GM23248 (cell line): ENCODE measurements at regions not wholly inside any gene's neighbourhood (a gene's known extent, or its start where the extent isn't known, plus 50 kb on each side); places are given as distances from the start of the nearest gene placed in this dataset.

Experiments
- DNase-seq: peaks from one replicate; pipeline ENCODE4 v3.0.0-alpha.2; 2015
- H2AFZ ChIP-seq: fragments of 200-600 bp; sonication (generic); 2 replicates; pipeline ENCODE4 v1.6.1; 2016; ENCODE audit warnings: antibody characterized with exemption
- H3F3A ChIP-seq: fragments of 200-600 bp; sonication (generic); 2 replicates; pipeline ENCODE4 v1.6.1; 2016; ENCODE audit warnings: mild to moderate bottlenecking, antibody characterized with exemption, mixed run types; ENCODE audit not compliant: insufficient read depth
- H3K27ac ChIP-seq: fragments of 200-600 bp; sonication (generic); 2 replicates; pipeline ENCODE4 v1.5.1; 2016; ENCODE audit warnings: mild to moderate bottlenecking
- H3K27me3 ChIP-seq: fragments of 200-600 bp; sonication (generic); replicated peaks from 2 replicates; pipeline ENCODE4 v1.6.1; 2016; ENCODE audit warnings: mild to moderate bottlenecking; ENCODE audit not compliant: insufficient read depth
- H3K36me3 ChIP-seq: fragments of 200-600 bp; sonication (generic); 2 replicates; pipeline ENCODE4 v1.6.1; 2016; ENCODE audit warnings: low read depth, mild to moderate bottlenecking
- H3K4me1 ChIP-seq: fragments of 200-600 bp; sonication (generic); 2 replicates; pipeline ENCODE4 v1.6.1; 2016; ENCODE audit warnings: mild to moderate bottlenecking; ENCODE audit not compliant: insufficient read depth
- H3K4me2 ChIP-seq: fragments of 200-600 bp; sonication (generic); one replicate; pipeline ENCODE4 v1.6.1; 2016; ENCODE audit warnings: mild to moderate bottlenecking; ENCODE audit not compliant: unreplicated experiment
- H3K4me3 ChIP-seq: fragments of 200-600 bp; sonication (generic); 2 replicates; pipeline ENCODE4 v1.5.1; 2016; ENCODE audit warnings: mild to moderate bottlenecking
- H3K79me2 ChIP-seq: fragments of 200-600 bp; sonication (generic); 2 replicates; pipeline ENCODE4 v1.6.1; 2016; ENCODE audit warnings: mild to moderate bottlenecking; ENCODE audit not compliant: insufficient read depth
- H3K9ac ChIP-seq: fragments of 200-600 bp; sonication (generic); 2 replicates; pipeline ENCODE4 v1.6.1; 2016; ENCODE audit warnings: mild to moderate bottlenecking
- H3K9me2 ChIP-seq: fragments of 200-600 bp; sonication (generic); 2 replicates; pipeline ENCODE4 v1.6.1; 2016; ENCODE audit warnings: mixed run types, mild to moderate bottlenecking, moderate library complexity; ENCODE audit not compliant: insufficient read depth
- H3K9me3 ChIP-seq: fragments of 200-600 bp; sonication (generic); one replicate; pipeline ENCODE4 v1.6.1; 2017; ENCODE audit warnings: low read depth
- H4K20me1 ChIP-seq: fragments of 200-600 bp; sonication (generic); 2 replicates; pipeline ENCODE4 v1.6.0; 2016; ENCODE audit not compliant: insufficient read depth
- EZH2 ChIP-seq: fragments of 200-600 bp; sonication (generic); IDR thresholded peaks from 2 replicates; pipeline ENCODE4 v1.6.1; 2018; ENCODE audit warnings: antibody characterized with exemption, mild to moderate bottlenecking; ENCODE audit not compliant: insufficient read depth, poor library complexity, severe bottlenecking
- EZH2phosphoT487 ChIP-seq: fragments of 200-600 bp; sonication (generic); IDR thresholded peaks from 2 replicates; pipeline ENCODE4 v1.6.1; 2018; ENCODE audit warnings: antibody characterized with exemption, moderate library complexity, mild to moderate bottlenecking, low read depth; ENCODE audit not compliant: insufficient read depth
- WGBS, 2 experiments: methylation state at CpG; one replicate each; pipeline ENCODE4 v1.1.6; 2015 to 2017; ENCODE audit warnings: low lambda C conversion rate in 2 of 2, low coverage in 1 of 2; ENCODE audit errors: missing lambda C conversion rate in 2 of 2; 5-methylcytosine and 5-hydroxymethylcytosine counted together
- in situ Hi-C: fragments of 300-500 bp; cut with MboI; formaldehyde crosslinking; loops from 2 replicates; pipeline ENCODE4 v1.15.0; 2020

DNA sequence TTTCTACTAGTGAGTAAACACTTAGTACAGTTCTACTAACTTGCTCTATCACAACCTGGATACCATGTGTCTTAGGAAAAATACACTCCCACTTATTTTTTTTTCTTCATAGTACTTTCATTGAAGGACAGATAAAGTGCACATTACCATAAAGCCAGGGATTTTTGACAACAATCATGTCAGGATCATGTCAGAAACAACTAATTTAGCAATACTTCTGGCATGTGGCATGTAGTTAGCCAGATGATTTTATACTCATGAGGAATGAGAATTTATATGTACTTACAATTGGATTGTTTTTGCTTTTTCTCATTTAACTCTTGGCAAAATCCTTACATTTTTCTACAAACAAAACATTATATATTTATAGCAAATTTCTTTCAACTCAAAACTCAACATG lies 630.7 kb upstream of the GRM3 start:
- no peaks in the 10 kb centered on the region for H3F3A ChIP-seq
- H3K4me2 ChIP-seq = no peak overlapping the region
- DNase-seq = no peak
- no peak overlapping the region for H3K9ac ChIP-seq
- no peaks in the 10 kb centered on the region for H3K9me2 ChIP-seq
- TF ChIP-seq EZH2phosphoT487 (no peak), EZH2 (no peak)
- H3K79me2 ChIP-seq = no peaks in the 10 kb centered on the region
- in situ Hi-C loops = no loop called here
- H2AFZ ChIP-seq = no peak overlapping the region
- no peaks in the 10 kb centered on the region for H3K4me1 ChIP-seq
- H3K27ac ChIP-seq = no peak overlapping the region
- no peaks in the 10 kb centered on the region for H4K20me1 ChIP-seq
- no peaks in the 10 kb centered on the region for H3K9me3 ChIP-seq
- no peaks in the 10 kb centered on the region for H3K27me3 ChIP-seq
- no peaks in the 10 kb centered on the region for H3K36me3 ChIP-seq
- no peak overlapping the region for H3K4me3 ChIP-seq

DNA sequence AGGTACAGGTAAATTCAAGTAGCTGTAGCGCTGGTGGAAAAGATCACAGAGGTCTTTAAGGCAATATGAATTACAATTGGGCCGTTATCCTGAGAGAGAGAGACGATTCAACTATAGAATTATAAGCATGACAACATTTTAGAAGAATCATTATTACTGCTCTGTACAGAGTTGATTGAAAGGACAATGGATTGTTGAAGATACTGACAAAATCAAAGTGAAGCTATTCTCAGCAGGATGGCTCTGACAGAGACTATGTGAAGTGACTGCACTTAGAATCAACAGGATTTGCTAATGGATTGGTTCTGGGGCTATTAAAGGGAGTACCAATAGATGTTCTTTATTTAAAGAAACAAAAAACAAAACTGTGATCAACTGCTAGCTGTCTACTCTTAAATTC lies 634.8 kb upstream of the GRM3 start:
- Histone ChIP-seq H3K79me2 (no peaks in the 10 kb centered on the region), H3K36me3 (no peaks in the 10 kb centered on the region), H4K20me1 (no peaks in the 10 kb centered on the region), H3K27ac (no peak overlapping the region), H3K4me1 (no peaks in the 10 kb centered on the region), H3K4me3 (no peak overlapping the region), H3K9me2 (no peaks in the 10 kb centered on the region), H2AFZ (no peak overlapping the region), H3K9ac (no peak overlapping the region), H3F3A (no peaks in the 10 kb centered on the region), H3K9me3 (no peaks in the 10 kb centered on the region), H3K27me3 (no peaks in the 10 kb centered on the region), H3K4me2 (no peak overlapping the region)
- no peak for DNase-seq
- in situ Hi-C loops = no loop called here
- WGBS, 2 experiments = 21 to 24% methylated on average over 3 of the region's 3 CpGs
- TF ChIP-seq EZH2 (no peak), EZH2phosphoT487 (no peak)

DNA sequence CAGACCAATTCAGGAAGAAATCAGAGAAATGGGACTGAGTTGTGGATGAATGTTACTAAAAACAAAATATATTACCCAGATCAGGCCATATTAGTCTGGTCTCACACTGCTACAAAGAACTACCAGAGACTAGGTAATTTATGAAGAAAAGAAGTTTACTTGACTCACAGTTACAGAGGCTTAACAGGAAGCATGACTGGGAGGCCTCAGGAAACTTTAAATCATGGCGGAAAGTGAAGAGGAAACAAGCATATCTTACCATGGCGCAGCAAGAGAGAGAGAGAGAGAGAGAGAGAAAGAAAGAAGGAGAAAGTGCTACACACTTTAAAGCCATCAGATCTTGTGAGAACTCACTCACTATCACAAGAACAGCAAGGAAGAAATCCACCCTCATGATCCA lies 636.8 kb upstream of the GRM3 start:
- in situ Hi-C loops = no loop called here
- H3K36me3 ChIP-seq = no peaks in the 10 kb centered on the region
- H3K4me3 ChIP-seq = no peak overlapping the region
- no peak overlapping the region for H3K4me2 ChIP-seq
- H3K27me3 ChIP-seq = no peaks in the 10 kb centered on the region
- no peak overlapping the region for H3K27ac ChIP-seq
- 27 to 37% methylated on average over 2 of the region's 2 CpGs for WGBS, 2 experiments
- H3K9ac ChIP-seq = no peak overlapping the region
- H3F3A ChIP-seq = no peaks in the 10 kb centered on the region
- no peak for DNase-seq
- H4K20me1 ChIP-seq = no peaks in the 10 kb centered on the region
- H3K4me1 ChIP-seq = no peaks in the 10 kb centered on the region
- no peaks in the 10 kb centered on the region for H3K79me2 ChIP-seq
- TF ChIP-seq EZH2phosphoT487 (no peak), EZH2 (no peak)
- no peak overlapping the region for H2AFZ ChIP-seq
- no peaks in the 10 kb centered on the region for H3K9me2 ChIP-seq
- no peaks in the 10 kb centered on the region for H3K9me3 ChIP-seq

GRCh38 chr7:86002858-86003257 lies 640.9 kb upstream of the GRM3 start:
- no peak overlapping the region for H2AFZ ChIP-seq
- H3K9me2 ChIP-seq = no peaks in the 10 kb centered on the region
- no peaks in the 10 kb centered on the region for H3K36me3 ChIP-seq
- no peaks in the 10 kb centered on the region for H3F3A ChIP-seq
- H3K27ac ChIP-seq = no peak overlapping the region
- H3K9me3 ChIP-seq = no peaks in the 10 kb centered on the region
- no peak overlapping the region for H3K4me2 ChIP-seq
- DNase-seq = no peak
- H3K4me1 ChIP-seq = no peaks in the 10 kb centered on the region
- no peaks in the 10 kb centered on the region for H3K27me3 ChIP-seq
- H3K4me3 ChIP-seq = no peak overlapping the region
- in situ Hi-C loops = no loop called here
- no peak for TF ChIP-seq EZH2
- TF ChIP-seq EZH2phosphoT487 = no peak
- H4K20me1 ChIP-seq = no peaks in the 10 kb centered on the region
- no peak overlapping the region for H3K9ac ChIP-seq
- no peaks in the 10 kb centered on the region for H3K79me2 ChIP-seq

- Histone ChIP-seq H3K27ac (no peak overlapping the region), H3K4me2 (no peak overlapping the region), H3K79me2 (no peaks in the 10 kb centered on the region), H3K9me2 (no peaks in the 10 kb centered on the region), H3K27me3 (no peaks in the 10 kb centered on the region), H3F3A (no peaks in the 10 kb centered on the region), H3K4me3 (no peak overlapping the region), H3K4me1 (no peaks in the 10 kb centered on the region), H3K9me3 (no peaks in the 10 kb centered on the region), H2AFZ (no peak overlapping the region), H4K20me1 (no peaks in the 10 kb centered on the region), H3K36me3 (no peaks in the 10 kb centered on the region), H3K9ac (no peak overlapping the region)
- in situ Hi-C loops = no loop called here
- TF ChIP-seq EZH2phosphoT487 (no peak), EZH2 (no peak)
- DNase-seq = no peak
These were observed 646.2 kb upstream of the GRM3 start for GRCh38 chr7:85997515-85997914.
